ENCODE measurements at regions not wholly inside any gene's neighbourhood (a gene's known extent, or its start where the extent isn't known, plus 50 kb on each side); places are given as distances from the start of the nearest gene placed in this dataset.

DNA sequence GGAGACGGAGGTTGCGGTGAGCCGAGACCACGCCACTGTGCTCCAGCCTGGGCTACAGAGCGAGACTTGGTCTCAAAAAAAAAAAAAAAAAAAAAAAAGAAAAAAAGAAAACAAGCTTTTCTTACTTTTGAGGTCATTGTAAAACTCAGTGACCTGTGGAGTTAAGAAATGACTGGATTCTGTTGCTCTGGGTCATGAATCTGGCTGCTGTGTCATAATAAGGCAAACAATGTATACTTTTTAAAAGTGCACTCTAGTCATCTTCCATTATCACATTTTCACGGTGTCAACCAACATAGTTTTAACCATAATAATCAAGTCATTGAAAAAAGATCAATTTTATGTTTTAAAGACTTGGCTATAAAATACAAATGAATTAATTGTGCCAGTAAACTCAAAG is 1186.6 kb downstream of the DIAPH3 start:
- TF ChIP-seq ZNF341 (tag by site-specific recombination; IDR thresholded peaks at IDR 0.05; ENCODE audit: low read depth) (no peak), ZNF600 (tag by site-specific recombination; IDR thresholded peaks at IDR 0.05) (no peak), YY1 (tag by site-specific recombination; IDR thresholded peaks at IDR 0.05) (no peak), HOXA7 (CRISPR knock-in tag; IDR thresholded peaks at IDR 0.05; ENCODE audit: borderline replicate concordance) (no peak), ZSCAN23 (tag by site-specific recombination; IDR thresholded peaks at IDR 0.05) (no peak)
- TF ChIP-seq, protein P1, sequence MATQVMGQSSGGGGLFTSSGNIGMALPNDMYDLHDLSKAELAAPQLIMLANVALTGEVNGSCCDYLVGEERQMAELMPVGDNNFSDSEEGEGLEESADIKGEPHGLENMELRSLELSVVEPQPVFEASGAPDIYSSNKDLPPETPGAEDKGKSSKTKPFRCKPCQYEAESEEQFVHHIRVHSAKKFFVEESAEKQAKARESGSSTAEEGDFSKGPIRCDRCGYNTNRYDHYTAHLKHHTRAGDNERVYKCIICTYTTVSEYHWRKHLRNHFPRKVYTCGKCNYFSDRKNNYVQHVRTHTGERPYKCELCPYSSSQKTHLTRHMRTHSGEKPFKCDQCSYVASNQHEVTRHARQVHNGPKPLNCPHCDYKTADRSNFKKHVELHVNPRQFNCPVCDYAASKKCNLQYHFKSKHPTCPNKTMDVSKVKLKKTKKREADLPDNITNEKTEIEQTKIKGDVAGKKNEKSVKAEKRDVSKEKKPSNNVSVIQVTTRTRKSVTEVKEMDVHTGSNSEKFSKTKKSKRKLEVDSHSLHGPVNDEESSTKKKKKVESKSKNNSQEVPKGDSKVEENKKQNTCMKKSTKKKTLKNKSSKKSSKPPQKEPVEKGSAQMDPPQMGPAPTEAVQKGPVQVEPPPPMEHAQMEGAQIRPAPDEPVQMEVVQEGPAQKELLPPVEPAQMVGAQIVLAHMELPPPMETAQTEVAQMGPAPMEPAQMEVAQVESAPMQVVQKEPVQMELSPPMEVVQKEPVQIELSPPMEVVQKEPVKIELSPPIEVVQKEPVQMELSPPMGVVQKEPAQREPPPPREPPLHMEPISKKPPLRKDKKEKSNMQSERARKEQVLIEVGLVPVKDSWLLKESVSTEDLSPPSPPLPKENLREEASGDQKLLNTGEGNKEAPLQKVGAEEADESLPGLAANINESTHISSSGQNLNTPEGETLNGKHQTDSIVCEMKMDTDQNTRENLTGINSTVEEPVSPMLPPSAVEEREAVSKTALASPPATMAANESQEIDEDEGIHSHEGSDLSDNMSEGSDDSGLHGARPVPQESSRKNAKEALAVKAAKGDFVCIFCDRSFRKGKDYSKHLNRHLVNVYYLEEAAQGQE (tag by site-specific recombination; IDR thresholded peaks at IDR 0.05): no peak
- TF ChIP-seq, protein P2, sequence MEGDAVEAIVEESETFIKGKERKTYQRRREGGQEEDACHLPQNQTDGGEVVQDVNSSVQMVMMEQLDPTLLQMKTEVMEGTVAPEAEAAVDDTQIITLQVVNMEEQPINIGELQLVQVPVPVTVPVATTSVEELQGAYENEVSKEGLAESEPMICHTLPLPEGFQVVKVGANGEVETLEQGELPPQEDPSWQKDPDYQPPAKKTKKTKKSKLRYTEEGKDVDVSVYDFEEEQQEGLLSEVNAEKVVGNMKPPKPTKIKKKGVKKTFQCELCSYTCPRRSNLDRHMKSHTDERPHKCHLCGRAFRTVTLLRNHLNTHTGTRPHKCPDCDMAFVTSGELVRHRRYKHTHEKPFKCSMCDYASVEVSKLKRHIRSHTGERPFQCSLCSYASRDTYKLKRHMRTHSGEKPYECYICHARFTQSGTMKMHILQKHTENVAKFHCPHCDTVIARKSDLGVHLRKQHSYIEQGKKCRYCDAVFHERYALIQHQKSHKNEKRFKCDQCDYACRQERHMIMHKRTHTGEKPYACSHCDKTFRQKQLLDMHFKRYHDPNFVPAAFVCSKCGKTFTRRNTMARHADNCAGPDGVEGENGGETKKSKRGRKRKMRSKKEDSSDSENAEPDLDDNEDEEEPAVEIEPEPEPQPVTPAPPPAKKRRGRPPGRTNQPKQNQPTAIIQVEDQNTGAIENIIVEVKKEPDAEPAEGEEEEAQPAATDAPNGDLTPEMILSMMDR (tag by site-specific recombination; IDR thresholded peaks at IDR 0.05): no peak
- TF ChIP-seq, protein P3, sequence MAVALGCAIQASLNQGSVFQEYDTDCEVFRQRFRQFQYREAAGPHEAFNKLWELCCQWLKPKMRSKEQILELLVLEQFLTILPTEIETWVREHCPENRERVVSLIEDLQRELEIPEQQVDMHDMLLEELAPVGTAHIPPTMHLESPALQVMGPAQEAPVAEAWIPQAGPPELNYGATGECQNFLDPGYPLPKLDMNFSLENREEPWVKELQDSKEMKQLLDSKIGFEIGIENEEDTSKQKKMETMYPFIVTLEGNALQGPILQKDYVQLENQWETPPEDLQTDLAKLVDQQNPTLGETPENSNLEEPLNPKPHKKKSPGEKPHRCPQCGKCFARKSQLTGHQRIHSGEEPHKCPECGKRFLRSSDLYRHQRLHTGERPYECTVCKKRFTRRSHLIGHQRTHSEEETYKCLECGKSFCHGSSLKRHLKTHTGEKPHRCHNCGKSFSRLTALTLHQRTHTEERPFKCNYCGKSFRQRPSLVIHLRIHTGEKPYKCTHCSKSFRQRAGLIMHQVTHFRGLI (tag by site-specific recombination; IDR thresholded peaks at IDR 0.05): no peak
- TF ChIP-seq, protein P4, sequence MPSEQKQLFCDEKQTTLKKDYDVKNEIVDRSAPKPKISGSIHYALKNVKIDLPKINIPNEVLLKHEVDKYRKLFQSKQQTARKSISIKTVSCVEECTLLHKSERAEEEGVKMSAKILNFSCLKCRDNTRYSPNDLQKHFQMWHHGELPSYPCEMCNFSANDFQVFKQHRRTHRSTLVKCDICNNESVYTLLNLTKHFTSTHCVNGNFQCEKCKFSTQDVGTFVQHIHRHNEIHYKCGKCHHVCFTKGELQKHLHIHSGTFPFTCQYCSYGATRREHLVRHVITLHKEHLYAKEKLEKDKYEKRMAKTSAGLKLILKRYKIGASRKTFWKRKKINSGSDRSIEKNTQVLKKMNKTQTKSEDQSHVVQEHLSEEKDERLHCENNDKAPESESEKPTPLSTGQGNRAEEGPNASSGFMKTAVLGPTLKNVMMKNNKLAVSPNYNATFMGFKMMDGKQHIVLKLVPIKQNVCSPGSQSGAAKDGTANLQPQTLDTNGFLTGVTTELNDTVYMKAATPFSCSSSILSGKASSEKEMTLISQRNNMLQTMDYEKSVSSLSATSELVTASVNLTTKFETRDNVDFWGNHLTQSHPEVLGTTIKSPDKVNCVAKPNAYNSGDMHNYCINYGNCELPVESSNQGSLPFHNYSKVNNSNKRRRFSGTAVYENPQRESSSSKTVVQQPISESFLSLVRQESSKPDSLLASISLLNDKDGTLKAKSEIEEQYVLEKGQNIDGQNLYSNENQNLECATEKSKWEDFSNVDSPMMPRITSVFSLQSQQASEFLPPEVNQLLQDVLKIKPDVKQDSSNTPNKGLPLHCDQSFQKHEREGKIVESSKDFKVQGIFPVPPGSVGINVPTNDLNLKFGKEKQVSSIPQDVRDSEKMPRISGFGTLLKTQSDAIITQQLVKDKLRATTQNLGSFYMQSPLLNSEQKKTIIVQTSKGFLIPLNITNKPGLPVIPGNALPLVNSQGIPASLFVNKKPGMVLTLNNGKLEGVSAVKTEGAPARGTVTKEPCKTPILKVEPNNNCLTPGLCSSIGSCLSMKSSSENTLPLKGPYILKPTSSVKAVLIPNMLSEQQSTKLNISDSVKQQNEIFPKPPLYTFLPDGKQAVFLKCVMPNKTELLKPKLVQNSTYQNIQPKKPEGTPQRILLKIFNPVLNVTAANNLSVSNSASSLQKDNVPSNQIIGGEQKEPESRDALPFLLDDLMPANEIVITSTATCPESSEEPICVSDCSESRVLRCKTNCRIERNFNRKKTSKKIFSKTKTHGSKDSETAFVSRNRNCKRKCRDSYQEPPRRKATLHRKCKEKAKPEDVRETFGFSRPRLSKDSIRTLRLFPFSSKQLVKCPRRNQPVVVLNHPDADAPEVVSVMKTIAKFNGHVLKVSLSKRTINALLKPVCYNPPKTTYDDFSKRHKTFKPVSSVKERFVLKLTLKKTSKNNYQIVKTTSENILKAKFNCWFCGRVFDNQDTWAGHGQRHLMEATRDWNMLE (tag by site-specific recombination; conservative IDR thresholded peaks at IDR 0.05; ENCODE audit: low read depth): no peak
- TF ChIP-seq, protein P5, sequence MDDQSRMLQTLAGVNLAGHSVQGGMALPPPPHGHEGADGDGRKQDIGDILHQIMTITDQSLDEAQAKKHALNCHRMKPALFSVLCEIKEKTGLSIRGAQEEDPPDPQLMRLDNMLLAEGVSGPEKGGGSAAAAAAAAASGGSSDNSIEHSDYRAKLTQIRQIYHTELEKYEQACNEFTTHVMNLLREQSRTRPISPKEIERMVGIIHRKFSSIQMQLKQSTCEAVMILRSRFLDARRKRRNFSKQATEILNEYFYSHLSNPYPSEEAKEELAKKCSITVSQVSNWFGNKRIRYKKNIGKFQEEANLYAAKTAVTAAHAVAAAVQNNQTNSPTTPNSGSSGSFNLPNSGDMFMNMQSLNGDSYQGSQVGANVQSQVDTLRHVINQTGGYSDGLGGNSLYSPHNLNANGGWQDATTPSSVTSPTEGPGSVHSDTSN (CRISPR knock-in tag; IDR thresholded peaks at IDR 0.05): no peak

Measured in HEK293 (cell line).